ENCODE measurements at regions not wholly inside any gene's neighbourhood (a gene's known extent, or its start where the extent isn't known, plus 50 kb on each side); places are given as distances from the start of the nearest gene placed in this dataset.

- Histone ChIP-seq H3K79me2 (ENCODE audit: insufficient read depth, low read length) (no peaks in the 10 kb centered on the region), H3K4me3 (ENCODE audit: low read length, poor library complexity, severe bottlenecking) (no peak overlapping the region), H3K4me1 (ENCODE audit: insufficient read depth, low read length, poor library complexity, severe bottlenecking) (no peaks in the 10 kb centered on the region), H3K9me3 (ENCODE audit: insufficient read depth, low read depth, low read length) (peaks cover 3% of the 10 kb centered on the region; the same call in 1 of the 2 replicates), H4K20me1 (ENCODE audit: insufficient read depth, low read length, poor library complexity, severe bottlenecking) (no peaks in the 10 kb centered on the region), H3K9ac (ENCODE audit: low read depth, low read length, poor library complexity, severe bottlenecking) (no peak overlapping the region), H2AFZ (ENCODE audit: low read length) (no peak overlapping the region), H3K4me2 (ENCODE audit: low read depth, low read length, poor library complexity, severe bottlenecking) (no peak overlapping the region), H3K36me3 (ENCODE audit: insufficient read depth, low read length) (no peaks in the 10 kb centered on the region), H3F3A (ENCODE audit: low read depth) (no peaks in the 10 kb centered on the region), H3K27me3 (ENCODE audit: insufficient read depth, low read length, poor library complexity, severe bottlenecking) (no peaks in the 10 kb centered on the region), H3K9me2 (replicated peaks; ENCODE audit: low read depth, low read length) (no peaks in the 10 kb centered on the region)
- TF ChIP-seq EZH2phosphoT487 (IDR thresholded peaks at IDR 0.05; ENCODE audit: borderline replicate concordance): no peak
- no peak for TF ChIP-seq CTCF (conservative IDR thresholded peaks at IDR 0.05; ENCODE audit: low read length)
These were observed 955.6 kb downstream of the UQCRFS1 start for GRCh38 chr19:28257396-28257795.

- Histone ChIP-seq H3K9ac (ENCODE audit: low read depth, low read length, poor library complexity, severe bottlenecking) (no peak overlapping the region), H4K20me1 (ENCODE audit: insufficient read depth, low read length, poor library complexity, severe bottlenecking) (no peaks in the 10 kb centered on the region), H3K27me3 (ENCODE audit: insufficient read depth, low read length, poor library complexity, severe bottlenecking) (no peaks in the 10 kb centered on the region), H3K4me1 (ENCODE audit: insufficient read depth, low read length, poor library complexity, severe bottlenecking) (no peaks in the 10 kb centered on the region), H3K4me2 (ENCODE audit: low read depth, low read length, poor library complexity, severe bottlenecking) (no peak overlapping the region), H3K4me3 (ENCODE audit: low read length, poor library complexity, severe bottlenecking) (no peak overlapping the region), H3K9me3 (ENCODE audit: insufficient read depth, low read depth, low read length) (no peaks in the 10 kb centered on the region), H2AFZ (ENCODE audit: low read length) (no peak overlapping the region), H3F3A (ENCODE audit: low read depth) (no peaks in the 10 kb centered on the region), H3K36me3 (ENCODE audit: insufficient read depth, low read length) (no peaks in the 10 kb centered on the region), H3K9me2 (replicated peaks; ENCODE audit: low read depth, low read length) (no peaks in the 10 kb centered on the region), H3K79me2 (ENCODE audit: insufficient read depth, low read length) (no peaks in the 10 kb centered on the region)
- TF ChIP-seq EZH2phosphoT487 (IDR thresholded peaks at IDR 0.05; ENCODE audit: borderline replicate concordance) (no peak), CTCF (conservative IDR thresholded peaks at IDR 0.05; ENCODE audit: low read length) (no peak)
These were observed 965.7 kb downstream of the UQCRFS1 start for GRCh38 chr19:28247243-28247642.

GRCh38 chr19:28245937-28246336 is 967.0 kb downstream of the UQCRFS1 start:
- Histone ChIP-seq H3K4me2 (ENCODE audit: low read depth, low read length, poor library complexity, severe bottlenecking) (no peak overlapping the region), H3K27me3 (ENCODE audit: insufficient read depth, low read length, poor library complexity, severe bottlenecking) (no peaks in the 10 kb centered on the region)

More at GRCh38 chr19:28245937-28246336, 967.0 kb downstream of the UQCRFS1 start:
- H2AFZ ChIP-seq (ENCODE audit: low read length): no peak overlapping the region
- no peaks in the 10 kb centered on the region for H3K79me2 ChIP-seq (ENCODE audit: insufficient read depth, low read length)
- no peaks in the 10 kb centered on the region for H3F3A ChIP-seq (ENCODE audit: low read depth)
- no peaks in the 10 kb centered on the region for H4K20me1 ChIP-seq (ENCODE audit: insufficient read depth, low read length, poor library complexity, severe bottlenecking)
- TF ChIP-seq EZH2phosphoT487 (IDR thresholded peaks at IDR 0.05; ENCODE audit: borderline replicate concordance): no peak
- TF ChIP-seq CTCF (conservative IDR thresholded peaks at IDR 0.05; ENCODE audit: low read length): no peak
- no peak overlapping the region for H3K4me3 ChIP-seq (ENCODE audit: low read length, poor library complexity, severe bottlenecking)
- no peak overlapping the region for H3K9ac ChIP-seq (ENCODE audit: low read depth, low read length, poor library complexity, severe bottlenecking)
- no peaks in the 10 kb centered on the region for H3K4me1 ChIP-seq (ENCODE audit: insufficient read depth, low read length, poor library complexity, severe bottlenecking)
- no peaks in the 10 kb centered on the region for H3K9me2 ChIP-seq (replicated peaks; ENCODE audit: low read depth, low read length)
- H3K36me3 ChIP-seq (ENCODE audit: insufficient read depth, low read length): no peaks in the 10 kb centered on the region
- H3K9me3 ChIP-seq (ENCODE audit: insufficient read depth, low read depth, low read length): no peaks in the 10 kb centered on the region

Measured in Loucy (cell line).